PFSK-1 (cell line): ENCODE measurements at regions not wholly inside any gene's neighbourhood (a gene's known extent, or its start where the extent isn't known, plus 50 kb on each side); places are given as distances from the start of the nearest gene placed in this dataset.

ENCODE experiments used
- POLR2AphosphoS5 ChIP-seq: IDR thresholded peaks from 2 replicates; pipeline ENCODE4 v1.6.1; 2012; ENCODE audit warnings: low read depth, mild to moderate bottlenecking, control low read depth, low read length, moderate library complexity
- TAF1 ChIP-seq: IDR thresholded peaks from 2 replicates; pipeline ENCODE4 v1.6.1; 2012; ENCODE audit warnings: low read length, control low read depth, borderline replicate concordance; ENCODE audit not compliant: insufficient read depth
- TF ChIP-seq, protein P1 (sequence below), 2 experiments: IDR thresholded peaks; 2 replicates each; pipeline versions ENCODE4 v1.6.1 to v1.8.0; 2011 to 2012; ENCODE audit warnings: low read depth in 2 of 2, low read length in 2 of 2, control low read depth in 1 of 2, inconsistent platforms in 1 of 2, mild to moderate bottlenecking in 1 of 2, moderate library complexity in 1 of 2; ENCODE audit not compliant: insufficient read depth in 1 of 2

DNA sequence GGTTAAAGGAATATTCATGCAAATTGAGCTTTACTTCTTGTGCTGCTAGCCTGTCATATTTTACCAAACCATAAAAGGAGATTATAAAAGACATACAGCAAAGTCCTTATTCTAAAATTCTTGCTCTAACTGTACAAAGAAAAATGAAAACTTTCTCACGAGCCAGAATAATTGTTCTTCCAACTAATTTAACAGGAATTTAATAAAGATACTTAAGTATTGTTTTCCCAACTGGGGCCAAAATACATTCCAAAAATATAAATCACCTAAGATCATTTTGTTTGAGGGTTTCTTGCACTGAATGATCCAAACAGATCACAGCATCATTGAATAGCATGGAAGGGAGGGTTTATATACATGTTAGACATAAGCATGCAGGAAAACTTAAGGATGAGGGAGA, 127.1 kb upstream of the PCDH18 start:
- no peak for TF ChIP-seq POLR2AphosphoS5
- TF ChIP-seq, protein P1, sequence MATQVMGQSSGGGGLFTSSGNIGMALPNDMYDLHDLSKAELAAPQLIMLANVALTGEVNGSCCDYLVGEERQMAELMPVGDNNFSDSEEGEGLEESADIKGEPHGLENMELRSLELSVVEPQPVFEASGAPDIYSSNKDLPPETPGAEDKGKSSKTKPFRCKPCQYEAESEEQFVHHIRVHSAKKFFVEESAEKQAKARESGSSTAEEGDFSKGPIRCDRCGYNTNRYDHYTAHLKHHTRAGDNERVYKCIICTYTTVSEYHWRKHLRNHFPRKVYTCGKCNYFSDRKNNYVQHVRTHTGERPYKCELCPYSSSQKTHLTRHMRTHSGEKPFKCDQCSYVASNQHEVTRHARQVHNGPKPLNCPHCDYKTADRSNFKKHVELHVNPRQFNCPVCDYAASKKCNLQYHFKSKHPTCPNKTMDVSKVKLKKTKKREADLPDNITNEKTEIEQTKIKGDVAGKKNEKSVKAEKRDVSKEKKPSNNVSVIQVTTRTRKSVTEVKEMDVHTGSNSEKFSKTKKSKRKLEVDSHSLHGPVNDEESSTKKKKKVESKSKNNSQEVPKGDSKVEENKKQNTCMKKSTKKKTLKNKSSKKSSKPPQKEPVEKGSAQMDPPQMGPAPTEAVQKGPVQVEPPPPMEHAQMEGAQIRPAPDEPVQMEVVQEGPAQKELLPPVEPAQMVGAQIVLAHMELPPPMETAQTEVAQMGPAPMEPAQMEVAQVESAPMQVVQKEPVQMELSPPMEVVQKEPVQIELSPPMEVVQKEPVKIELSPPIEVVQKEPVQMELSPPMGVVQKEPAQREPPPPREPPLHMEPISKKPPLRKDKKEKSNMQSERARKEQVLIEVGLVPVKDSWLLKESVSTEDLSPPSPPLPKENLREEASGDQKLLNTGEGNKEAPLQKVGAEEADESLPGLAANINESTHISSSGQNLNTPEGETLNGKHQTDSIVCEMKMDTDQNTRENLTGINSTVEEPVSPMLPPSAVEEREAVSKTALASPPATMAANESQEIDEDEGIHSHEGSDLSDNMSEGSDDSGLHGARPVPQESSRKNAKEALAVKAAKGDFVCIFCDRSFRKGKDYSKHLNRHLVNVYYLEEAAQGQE (IDR thresholded peaks at IDR 0.05; ENCODE audit: insufficient read depth in 1 of 2, low read depth in 2 of 2, low read length in 2 of 2), result no peak
- TF ChIP-seq TAF1, result no peak
